Liver (tissue), 3 donors: ENCODE measurements at regions not wholly inside any gene's neighbourhood (a gene's known extent, or its start where the extent isn't known, plus 50 kb on each side); places are given as distances from the start of the nearest gene placed in this dataset.

ENCODE experiments used
- EGR1 ChIP-seq, 2 donors: IDR thresholded peaks; 2 replicates each; pipeline ENCODE4 v1.6.1; 2016 to 2018; ENCODE audit warnings: antibody characterized with exemption in 2 of 2, low read depth in 2 of 2
- FOXA1 ChIP-seq: IDR thresholded peaks from 2 replicates; pipeline ENCODE4 v1.6.1; 2016; ENCODE audit warnings: antibody characterized with exemption
- FOXA2 ChIP-seq: IDR thresholded peaks from 2 replicates; pipeline ENCODE4 v1.6.1; 2016; ENCODE audit warnings: antibody characterized with exemption
- GABPA ChIP-seq, 2 donors: IDR thresholded peaks in 1 of 2; conservative IDR thresholded peaks in 1 of 2; 2 replicates each; pipeline ENCODE4 v1.6.1; 2016; ENCODE audit warnings: antibody characterized with exemption in 2 of 2, mild to moderate bottlenecking in 1 of 2, moderate library complexity in 1 of 2
- JUND ChIP-seq, 2 donors: IDR thresholded peaks; 2 replicates each; pipeline ENCODE4 v1.6.1; 2016; ENCODE audit warnings: antibody characterized with exemption in 2 of 2
- NR2F2 ChIP-seq: IDR thresholded peaks from 2 replicates; pipeline ENCODE4 v1.6.1; 2016; ENCODE audit warnings: antibody characterized with exemption
- RAD21 ChIP-seq, 2 donors: IDR thresholded peaks; 2 replicates each; pipeline ENCODE4 v1.6.1; 2016; ENCODE audit warnings: antibody characterized with exemption in 2 of 2, mild to moderate bottlenecking in 2 of 2
- RXRA ChIP-seq, 2 donors: IDR thresholded peaks; 2 replicates each; pipeline ENCODE4 v1.6.1; 2017 to 2018; ENCODE audit warnings: antibody characterized with exemption in 2 of 2, mild to moderate bottlenecking in 1 of 2
- TAF1 ChIP-seq: conservative IDR thresholded peaks from 2 replicates; pipeline ENCODE4 v1.6.1; 2016; ENCODE audit warnings: antibody characterized with exemption, mild to moderate bottlenecking
- YY1 ChIP-seq: IDR thresholded peaks from 2 replicates; pipeline ENCODE4 v1.6.1; 2016; ENCODE audit warnings: antibody characterized with exemption, mild to moderate bottlenecking
- TF ChIP-seq, protein P1 (sequence below): fragments of 150-350 bp; IDR thresholded peaks from 2 replicates; pipeline ENCODE4 v1.5.1; 2017; ENCODE audit warnings: improper control_type of control experiment, low read depth, low read length; ENCODE audit not compliant: missing input control
- TF ChIP-seq, protein P2 (sequence below): IDR thresholded peaks from 2 replicates; pipeline ENCODE4 v1.6.1; 2016; ENCODE audit warnings: antibody characterized with exemption
- donor health status: healthy.
- donor health status: healthy.

DNA sequence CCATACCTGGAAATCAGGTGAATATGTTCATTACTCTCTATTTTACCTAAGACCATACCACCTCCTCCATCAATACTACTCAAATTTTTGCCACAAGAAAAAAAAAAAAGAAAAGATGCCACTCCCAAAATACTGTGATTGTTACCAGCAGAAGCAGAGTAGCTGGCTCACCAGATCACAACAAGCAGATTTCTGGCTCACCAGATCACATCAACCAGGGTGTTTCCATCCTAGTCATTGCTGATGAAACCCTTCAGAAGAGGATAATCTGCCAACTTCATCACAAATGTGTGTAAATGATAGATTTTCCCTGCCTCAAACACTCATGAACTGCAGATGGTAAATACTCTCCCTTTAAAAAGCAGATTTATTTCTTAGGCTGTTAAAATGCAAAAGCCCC lies 109.7 kb upstream of the NAMPT start:
- TF ChIP-seq, protein P1, sequence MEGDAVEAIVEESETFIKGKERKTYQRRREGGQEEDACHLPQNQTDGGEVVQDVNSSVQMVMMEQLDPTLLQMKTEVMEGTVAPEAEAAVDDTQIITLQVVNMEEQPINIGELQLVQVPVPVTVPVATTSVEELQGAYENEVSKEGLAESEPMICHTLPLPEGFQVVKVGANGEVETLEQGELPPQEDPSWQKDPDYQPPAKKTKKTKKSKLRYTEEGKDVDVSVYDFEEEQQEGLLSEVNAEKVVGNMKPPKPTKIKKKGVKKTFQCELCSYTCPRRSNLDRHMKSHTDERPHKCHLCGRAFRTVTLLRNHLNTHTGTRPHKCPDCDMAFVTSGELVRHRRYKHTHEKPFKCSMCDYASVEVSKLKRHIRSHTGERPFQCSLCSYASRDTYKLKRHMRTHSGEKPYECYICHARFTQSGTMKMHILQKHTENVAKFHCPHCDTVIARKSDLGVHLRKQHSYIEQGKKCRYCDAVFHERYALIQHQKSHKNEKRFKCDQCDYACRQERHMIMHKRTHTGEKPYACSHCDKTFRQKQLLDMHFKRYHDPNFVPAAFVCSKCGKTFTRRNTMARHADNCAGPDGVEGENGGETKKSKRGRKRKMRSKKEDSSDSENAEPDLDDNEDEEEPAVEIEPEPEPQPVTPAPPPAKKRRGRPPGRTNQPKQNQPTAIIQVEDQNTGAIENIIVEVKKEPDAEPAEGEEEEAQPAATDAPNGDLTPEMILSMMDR, result no peak
- TF ChIP-seq, protein P2, sequence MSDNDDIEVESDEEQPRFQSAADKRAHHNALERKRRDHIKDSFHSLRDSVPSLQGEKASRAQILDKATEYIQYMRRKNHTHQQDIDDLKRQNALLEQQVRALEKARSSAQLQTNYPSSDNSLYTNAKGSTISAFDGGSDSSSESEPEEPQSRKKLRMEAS, result no peak
- TF ChIP-seq EGR1 (IDR thresholded peaks at IDR 0.05; ENCODE audit: low read depth in 2 of 2), result no peak
- no peak for TF ChIP-seq JUND (IDR thresholded peaks at IDR 0.05)
- TF ChIP-seq YY1, result no peak
- no peak for TF ChIP-seq TAF1
- TF ChIP-seq GABPA (IDR thresholded peaks at IDR 0.05 in 1 of 2, conservative IDR thresholded peaks at IDR 0.05 in 1 of 2), result no peak
- no peak for TF ChIP-seq FOXA2
- no peak for TF ChIP-seq FOXA1
- TF ChIP-seq NR2F2, result no peak
- no peak for TF ChIP-seq RAD21 (IDR thresholded peaks at IDR 0.05)
- no peak for TF ChIP-seq RXRA (IDR thresholded peaks at IDR 0.05)
